NCI-H524 treated with DMSO at 0.1 percent for 48 hours (cell line): ENCODE measurements at regions not wholly inside any gene's neighbourhood (a gene's known extent, or its start where the extent isn't known, plus 50 kb on each side); places are given as distances from the start of the nearest gene placed in this dataset.

Experiments used
- DNase-seq: peaks from one replicate; lab custom pipeline; 2025; lab: John Stamatoyannopoulos, UW

- DNase-seq, result no peak
These were observed 66.1 kb upstream of the STK32A start for GRCh38 chr5:147168578-147169327.

GRCh38 chr5:147169399-147169798 lies 65.4 kb upstream of the STK32A start:
- no peak for DNase-seq

- no peak for DNase-seq
These were observed 64.9 kb upstream of the STK32A start for GRCh38 chr5:147169901-147170300.

GRCh38 chr5:147170603-147171002 lies 64.2 kb upstream of the STK32A start:
- no peak for DNase-seq

GRCh38 chr5:147174671-147175265 lies 60.1 kb upstream of the STK32A start:
- no peak for DNase-seq

- no peak for DNase-seq
These were observed 59.2 kb upstream of the STK32A start for GRCh38 chr5:147175516-147176097.

- no peak for DNase-seq
These were observed 58.4 kb upstream of the STK32A start for GRCh38 chr5:147176422-147176821.

- no peak for DNase-seq
These were observed 57.5 kb upstream of the STK32A start for GRCh38 chr5:147177125-147177840.

GRCh38 chr5:147179562-147180147 lies 55.2 kb upstream of the STK32A start:
- no peak for DNase-seq

GRCh38 chr5:147180751-147181150 lies 54.1 kb upstream of the STK32A start:
- DNase-seq, result no peak
